Glutamatergic neuron (in vitro differentiated cells): ENCODE measurements at regions not wholly inside any gene's neighbourhood (a gene's known extent, or its start where the extent isn't known, plus 50 kb on each side); places are given as distances from the start of the nearest gene placed in this dataset.

Source experiments
- DNase-seq: peaks from one replicate; pipeline ENCODE4 v3.0.0; 2022
- H3K27ac Mint-ChIP-seq: one replicate; pipeline ENCODE4 v1.8.0; 2020; ENCODE audit warnings: mild to moderate bottlenecking, mixed read lengths, inconsistent platforms; ENCODE audit not compliant: unreplicated experiment
- H3K27me3 Mint-ChIP-seq: one replicate; pipeline ENCODE4 v1.8.0; 2020; ENCODE audit warnings: mild to moderate bottlenecking, moderate library complexity, mixed read lengths, inconsistent platforms; ENCODE audit not compliant: unreplicated experiment
- H3K36me3 Mint-ChIP-seq: one replicate; pipeline ENCODE4 v1.8.0; 2020; ENCODE audit warnings: mild to moderate bottlenecking, mixed read lengths, inconsistent platforms; ENCODE audit not compliant: unreplicated experiment
- H3K4me1 Mint-ChIP-seq: one replicate; pipeline ENCODE4 v1.8.0; 2020; ENCODE audit warnings: mild to moderate bottlenecking, low read depth, mixed read lengths, inconsistent platforms; ENCODE audit not compliant: unreplicated experiment
- H3K4me3 Mint-ChIP-seq: one replicate; pipeline ENCODE4 v1.8.0; 2020; ENCODE audit warnings: mild to moderate bottlenecking, mixed read lengths, inconsistent platforms; ENCODE audit not compliant: unreplicated experiment
- H3K9me3 Mint-ChIP-seq: one replicate; pipeline ENCODE4 v1.8.0; 2020; ENCODE audit warnings: mild to moderate bottlenecking, moderate library complexity, mixed read lengths, inconsistent platforms; ENCODE audit not compliant: unreplicated experiment
- TF ChIP-seq, protein P1 (sequence below): fragments of 200-600 bp; sonication (generic); IDR thresholded peaks from one replicate; pipeline ENCODE4 v1.5.0; 2021; ENCODE audit not compliant: partially characterized antibody, unreplicated experiment

DNA sequence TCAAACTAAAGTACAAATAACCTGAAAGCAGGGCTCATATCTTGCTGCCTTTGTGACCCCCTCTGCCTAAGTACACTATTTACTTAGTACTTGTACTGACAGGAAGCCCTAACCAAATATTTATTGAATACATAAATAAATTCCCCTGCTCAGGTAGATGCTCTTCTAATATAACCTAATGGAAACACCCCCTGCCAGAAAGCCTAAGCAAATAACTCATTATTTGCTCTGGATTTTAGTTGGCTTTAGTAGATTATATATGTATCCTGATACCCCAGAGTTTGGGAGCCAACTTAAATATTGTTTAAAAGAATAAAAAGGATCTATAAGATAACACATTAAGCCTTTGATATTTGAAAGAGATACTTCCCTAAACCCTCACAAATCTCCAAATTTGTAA lies 318.2 kb downstream of the PPP1R2C start:
- peaks cover 2% of the 10 kb centered on the region for H3K27me3 Mint-ChIP-seq
- H3K4me1 Mint-ChIP-seq, result peaks cover 9% of the 10 kb centered on the region
- H3K9me3 Mint-ChIP-seq, result peaks cover 2% of the 10 kb centered on the region
- no peak overlapping the region for H3K4me3 Mint-ChIP-seq
- H3K27ac Mint-ChIP-seq, result no peak overlapping the region
- TF ChIP-seq, protein P1, sequence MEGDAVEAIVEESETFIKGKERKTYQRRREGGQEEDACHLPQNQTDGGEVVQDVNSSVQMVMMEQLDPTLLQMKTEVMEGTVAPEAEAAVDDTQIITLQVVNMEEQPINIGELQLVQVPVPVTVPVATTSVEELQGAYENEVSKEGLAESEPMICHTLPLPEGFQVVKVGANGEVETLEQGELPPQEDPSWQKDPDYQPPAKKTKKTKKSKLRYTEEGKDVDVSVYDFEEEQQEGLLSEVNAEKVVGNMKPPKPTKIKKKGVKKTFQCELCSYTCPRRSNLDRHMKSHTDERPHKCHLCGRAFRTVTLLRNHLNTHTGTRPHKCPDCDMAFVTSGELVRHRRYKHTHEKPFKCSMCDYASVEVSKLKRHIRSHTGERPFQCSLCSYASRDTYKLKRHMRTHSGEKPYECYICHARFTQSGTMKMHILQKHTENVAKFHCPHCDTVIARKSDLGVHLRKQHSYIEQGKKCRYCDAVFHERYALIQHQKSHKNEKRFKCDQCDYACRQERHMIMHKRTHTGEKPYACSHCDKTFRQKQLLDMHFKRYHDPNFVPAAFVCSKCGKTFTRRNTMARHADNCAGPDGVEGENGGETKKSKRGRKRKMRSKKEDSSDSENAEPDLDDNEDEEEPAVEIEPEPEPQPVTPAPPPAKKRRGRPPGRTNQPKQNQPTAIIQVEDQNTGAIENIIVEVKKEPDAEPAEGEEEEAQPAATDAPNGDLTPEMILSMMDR, result no peak
- DNase-seq, result no peak
- no peaks in the 10 kb centered on the region for H3K36me3 Mint-ChIP-seq

DNA sequence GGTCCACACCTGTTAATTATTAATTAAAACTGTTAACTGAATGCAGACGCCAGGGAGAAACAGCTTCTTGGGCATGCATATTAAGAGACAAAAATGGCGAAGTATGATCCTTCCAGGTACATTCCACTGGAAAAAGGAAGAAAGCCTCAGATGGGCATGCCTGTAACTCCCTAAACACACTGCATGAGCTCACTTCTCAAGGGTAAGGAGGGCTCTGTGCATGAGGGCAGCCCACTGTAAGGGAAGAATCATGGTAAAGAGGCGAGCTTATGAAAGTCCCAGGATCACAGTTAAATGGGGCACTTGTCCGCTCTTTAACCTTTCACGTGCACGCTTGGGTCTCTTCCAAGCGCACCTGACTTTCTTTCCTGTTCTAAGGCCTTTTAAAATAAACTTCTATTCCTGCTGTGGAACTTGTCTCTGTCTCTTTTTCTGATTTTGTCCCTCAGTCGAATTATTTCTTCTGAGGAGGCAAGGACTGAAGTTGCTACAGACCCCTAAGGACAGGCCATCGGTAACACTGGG lies 321.7 kb downstream of the PPP1R2C start:
- no peak overlapping the region for H3K4me3 Mint-ChIP-seq
- TF ChIP-seq, protein P1, result no peak
- no peak for DNase-seq
- no peaks in the 10 kb centered on the region for H3K36me3 Mint-ChIP-seq
- H3K27ac Mint-ChIP-seq, result no peak overlapping the region
- no peaks in the 10 kb centered on the region for H3K27me3 Mint-ChIP-seq
- H3K9me3 Mint-ChIP-seq, result no peaks in the 10 kb centered on the region
- H3K4me1 Mint-ChIP-seq, result no peaks in the 10 kb centered on the region

DNA sequence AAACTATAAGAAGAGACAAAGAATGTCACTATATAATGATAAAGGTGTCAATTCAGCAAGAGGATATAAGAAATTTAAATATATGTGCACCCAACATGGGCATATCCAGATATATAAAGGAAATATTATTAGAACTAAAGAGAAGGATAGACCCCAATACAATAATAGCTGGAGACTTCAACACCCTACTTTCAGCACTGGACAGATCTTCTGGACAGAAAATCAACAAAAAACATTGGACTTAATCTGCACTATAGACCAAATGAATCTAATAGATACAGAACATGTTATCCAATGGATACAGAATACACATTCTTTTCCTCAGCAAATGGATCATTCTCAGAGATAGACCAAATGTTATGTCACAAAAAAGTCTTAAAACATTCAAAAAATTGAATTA lies 327.7 kb downstream of the PPP1R2C start:
- H3K4me1 Mint-ChIP-seq, result no peaks in the 10 kb centered on the region
- no peaks in the 10 kb centered on the region for H3K9me3 Mint-ChIP-seq
- no peaks in the 10 kb centered on the region for H3K27me3 Mint-ChIP-seq
- peaks cover under 1% of the 10 kb centered on the region for H3K36me3 Mint-ChIP-seq
- no peak for DNase-seq
- H3K4me3 Mint-ChIP-seq, result no peak overlapping the region
- TF ChIP-seq, protein P1, result no peak
- H3K27ac Mint-ChIP-seq, result no peak overlapping the region

DNA sequence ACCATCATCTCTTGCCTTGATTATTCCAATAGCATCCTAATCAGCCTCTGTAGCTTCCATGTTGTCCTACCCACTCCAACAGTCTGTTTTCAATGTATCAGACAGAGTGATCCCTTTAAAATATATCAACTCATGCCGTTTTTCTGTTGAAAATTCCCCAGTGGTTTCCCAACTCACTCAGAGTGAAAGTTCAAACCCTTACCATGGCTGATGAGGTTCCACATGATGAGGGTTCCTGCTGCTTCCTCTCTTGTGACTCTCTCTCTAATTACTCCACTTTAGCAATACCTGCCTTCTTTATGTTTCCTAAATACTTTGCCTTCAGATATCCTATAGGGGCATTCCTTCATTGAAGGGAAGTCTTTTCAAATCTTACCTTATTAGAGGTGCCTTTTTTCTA lies 334.7 kb downstream of the PPP1R2C start:
- Mint-ChIP-seq H3K27me3 (no peaks in the 10 kb centered on the region), H3K4me1 (no peaks in the 10 kb centered on the region), H3K4me3 (no peak overlapping the region), H3K36me3 (peaks cover 7% of the 10 kb centered on the region), H3K27ac (no peak overlapping the region), H3K9me3 (peaks cover 1% of the 10 kb centered on the region)
- no peak for DNase-seq
- TF ChIP-seq, protein P1, result no peak

DNA sequence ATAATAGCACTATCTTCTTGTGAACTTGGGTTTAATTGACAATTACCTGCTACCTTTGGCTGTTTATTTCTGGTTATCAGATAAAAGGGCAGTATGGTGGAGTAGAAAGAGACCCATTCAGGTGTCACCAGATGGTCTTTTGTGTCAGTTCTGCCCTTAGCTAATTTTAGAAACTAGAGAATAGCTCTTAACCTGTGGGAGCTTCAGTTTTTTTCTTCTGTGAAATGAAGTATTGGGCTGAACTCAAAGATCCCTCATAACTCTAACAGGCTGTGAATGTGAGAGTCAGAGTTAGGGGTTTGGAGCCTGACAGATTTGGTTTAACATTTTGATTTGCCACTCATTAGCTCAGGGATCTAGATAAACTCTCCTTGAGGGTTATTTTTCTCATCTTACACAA lies 335.2 kb downstream of the PPP1R2C start:
- Mint-ChIP-seq H3K36me3 (peaks cover 7% of the 10 kb centered on the region), H3K4me3 (no peak overlapping the region), H3K9me3 (peaks cover 1% of the 10 kb centered on the region), H3K27ac (no peak overlapping the region), H3K4me1 (no peaks in the 10 kb centered on the region), H3K27me3 (no peaks in the 10 kb centered on the region)
- no peak for DNase-seq
- TF ChIP-seq, protein P1, result no peak
